ENCODE measurements at regions not wholly inside any gene's neighbourhood (a gene's known extent, or its start where the extent isn't known, plus 50 kb on each side); places are given as distances from the start of the nearest gene placed in this dataset.

- ATAC-seq (ENCODE audit: poor library complexity) = no peak
- H3K27ac Mint-ChIP-seq = no peak overlapping the region
- H3K9me3 ChIP-seq (ENCODE audit: control insufficient read depth in 1 of 2, insufficient read depth in 1 of 2, low read length in 2 of 2) = no peaks in the 10 kb centered on the region
- DNase-seq = no peak
- H3K4me3 ChIP-seq (ENCODE audit: low read length) = no peak overlapping the region
- H3K9me3 Mint-ChIP-seq = no peaks in the 10 kb centered on the region
- no peaks in the 10 kb centered on the region for H3K27me3 Mint-ChIP-seq
- TF ChIP-seq, protein P1, sequence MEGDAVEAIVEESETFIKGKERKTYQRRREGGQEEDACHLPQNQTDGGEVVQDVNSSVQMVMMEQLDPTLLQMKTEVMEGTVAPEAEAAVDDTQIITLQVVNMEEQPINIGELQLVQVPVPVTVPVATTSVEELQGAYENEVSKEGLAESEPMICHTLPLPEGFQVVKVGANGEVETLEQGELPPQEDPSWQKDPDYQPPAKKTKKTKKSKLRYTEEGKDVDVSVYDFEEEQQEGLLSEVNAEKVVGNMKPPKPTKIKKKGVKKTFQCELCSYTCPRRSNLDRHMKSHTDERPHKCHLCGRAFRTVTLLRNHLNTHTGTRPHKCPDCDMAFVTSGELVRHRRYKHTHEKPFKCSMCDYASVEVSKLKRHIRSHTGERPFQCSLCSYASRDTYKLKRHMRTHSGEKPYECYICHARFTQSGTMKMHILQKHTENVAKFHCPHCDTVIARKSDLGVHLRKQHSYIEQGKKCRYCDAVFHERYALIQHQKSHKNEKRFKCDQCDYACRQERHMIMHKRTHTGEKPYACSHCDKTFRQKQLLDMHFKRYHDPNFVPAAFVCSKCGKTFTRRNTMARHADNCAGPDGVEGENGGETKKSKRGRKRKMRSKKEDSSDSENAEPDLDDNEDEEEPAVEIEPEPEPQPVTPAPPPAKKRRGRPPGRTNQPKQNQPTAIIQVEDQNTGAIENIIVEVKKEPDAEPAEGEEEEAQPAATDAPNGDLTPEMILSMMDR (IDR thresholded peaks at IDR 0.05) = no peak
- ChIA-PET POLR2A (no interaction called here), CTCF (no interaction called here)
- H3K4me1 ChIP-seq (ENCODE audit: insufficient read depth, low read length) = no peaks in the 10 kb centered on the region
- no peaks in the 10 kb centered on the region for H3K4me1 Mint-ChIP-seq (ENCODE audit: low read depth)
- no peaks in the 10 kb centered on the region for H3K36me3 ChIP-seq (ENCODE audit: insufficient read depth, low read length)
- H3K36me3 Mint-ChIP-seq (ENCODE audit: low read depth) = no peaks in the 10 kb centered on the region
- H3K4me3 Mint-ChIP-seq = no peak overlapping the region
- H3K27ac ChIP-seq (ENCODE audit: low read depth in 1 of 2, low read length in 2 of 2) = no peak overlapping the region
- H3K27me3 ChIP-seq (ENCODE audit: control insufficient read depth in 1 of 2, insufficient read depth in 2 of 2, low read length in 2 of 2) = no peaks in the 10 kb centered on the region
- intact Hi-C loops (cut with DNase I, micrococcal nuclease) = no loop called here
Observed at GRCh38 chr4:157023941-157024340, 52.0 kb upstream of the GLRB start.

DNA sequence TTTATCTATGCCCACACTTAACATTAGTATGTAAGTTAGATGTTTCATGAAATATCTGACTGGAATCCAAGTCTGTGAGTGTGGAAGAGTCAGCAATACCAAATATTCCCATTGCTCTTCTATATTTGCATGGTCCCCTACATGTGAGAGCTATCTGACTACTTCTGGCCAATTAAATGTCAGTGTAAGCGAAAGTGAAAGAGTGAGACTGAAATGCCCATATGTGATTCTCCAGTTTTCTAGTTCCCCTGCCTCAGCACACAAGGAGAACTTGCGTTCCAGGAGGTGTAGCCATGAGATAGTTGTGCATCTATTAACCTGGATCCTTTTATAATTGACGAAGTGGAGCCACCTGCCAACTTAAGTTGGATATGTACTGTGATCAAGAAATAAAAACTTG is 50.1 kb upstream of the GLRB start:
- POLR2A ChIA-PET = no interaction called here
- Mint-ChIP-seq H3K4me1 (ENCODE audit: low read depth) (no peaks in the 10 kb centered on the region), H3K27ac (no peak overlapping the region), H3K4me3 (no peak overlapping the region), H3K36me3 (ENCODE audit: low read depth) (no peaks in the 10 kb centered on the region), H3K27me3 (no peaks in the 10 kb centered on the region), H3K9me3 (no peaks in the 10 kb centered on the region)
- H3K27ac ChIP-seq (ENCODE audit: low read depth in 1 of 2, low read length in 2 of 2) = no peak overlapping the region
- CTCF ChIA-PET = interaction anchor here (0.6 kb wide), 1 partner anchor 67 kb away, joined by 3 read pairs; no protein-coding TSS in a partner anchor
- no peaks in the 10 kb centered on the region for H3K4me1 ChIP-seq (ENCODE audit: insufficient read depth, low read length)
- intact Hi-C loops (cut with DNase I, micrococcal nuclease) = no loop called here
- H3K9me3 ChIP-seq (ENCODE audit: control insufficient read depth in 1 of 2, insufficient read depth in 1 of 2, low read length in 2 of 2) = no peaks in the 10 kb centered on the region
- H3K27me3 ChIP-seq (ENCODE audit: control insufficient read depth in 1 of 2, insufficient read depth in 2 of 2, low read length in 2 of 2) = no peaks in the 10 kb centered on the region
- no peak for DNase-seq
- no peak for ATAC-seq (ENCODE audit: poor library complexity)
- H3K36me3 ChIP-seq (ENCODE audit: insufficient read depth, low read length) = no peaks in the 10 kb centered on the region
- H3K4me3 ChIP-seq (ENCODE audit: low read length) = no peak overlapping the region
- TF ChIP-seq, protein P1 (IDR thresholded peaks at IDR 0.05) = no peak

Data from CD4-positive, alpha-beta T cell (primary cell).